Tibial artery (tissue), 4 donors: ENCODE measurements at regions not wholly inside any gene's neighbourhood (a gene's known extent, or its start where the extent isn't known, plus 50 kb on each side); places are given as distances from the start of the nearest gene placed in this dataset.

Experiments
- DNase-seq, 2 donors: peaks; one replicate each; pipeline ENCODE4 v3.0.0-alpha.2; 2019
- H3K27ac ChIP-seq, 2 donors: fragments of 200-600 bp; sonication (generic) in 1 of 2; 1 replicate in 1 of 2; 2 replicates in 1 of 2; pipeline ENCODE4 v1.5.1; 2018 to 2019; ENCODE audit warnings: mild to moderate bottlenecking in 1 of 2
- H3K27me3 ChIP-seq, 2 donors: fragments of 200-600 bp; sonication (generic) in 1 of 2; one replicate each; pipeline versions ENCODE4 v1.5.1 to v1.6.0; 2016 to 2019
- H3K36me3 ChIP-seq, 3 donors: fragments of 200-600 bp; sonication (generic) in 2 of 3; one replicate each; pipeline ENCODE4 v1.5.1; 2016 to 2019; ENCODE audit warnings: mild to moderate bottlenecking in 2 of 3
- H3K4me1 ChIP-seq, 4 donors: fragments of 200-600 bp; sonication (generic) in 2 of 4; 1 replicate in 3 of 4; 2 replicates in 1 of 4; pipeline ENCODE4 v1.5.1; 2016 to 2019
- H3K4me3 ChIP-seq, 2 donors: fragments of 200-600 bp; sonication (generic) in 1 of 2; 1 replicate in 1 of 2; 2 replicates in 1 of 2; pipeline ENCODE4 v1.5.1; 2018 to 2019; ENCODE audit warnings: mild to moderate bottlenecking in 2 of 2
- H3K9me3 ChIP-seq, 3 donors: fragments of 200-600 bp; sonication (generic) in 1 of 3; one replicate each; pipeline ENCODE4 v1.5.1; 2016 to 2019
- intact Hi-C: fragments of 100-400 bp; cut with DNase I; formaldehyde crosslinking; loops from one replicate; pipeline ENCODE4 v1.15.0; 2023; ENCODE audit warnings: low total_unique reads
- TF ChIP-seq, protein P1 (sequence below), 2 experiments: fragments of 200-600 bp in 1 of 2; fragments of 450-650 bp in 1 of 2; IDR thresholded peaks; one replicate each; pipeline ENCODE4 v1.5.1; 2017 to 2019; ENCODE audit warnings: antibody characterized with exemption in 2 of 2, mild to moderate bottlenecking in 1 of 2, moderate library complexity in 1 of 2

- DNase-seq: no peak
- no peaks in the 10 kb centered on the region for H3K36me3 ChIP-seq
- TF ChIP-seq, protein P1, sequence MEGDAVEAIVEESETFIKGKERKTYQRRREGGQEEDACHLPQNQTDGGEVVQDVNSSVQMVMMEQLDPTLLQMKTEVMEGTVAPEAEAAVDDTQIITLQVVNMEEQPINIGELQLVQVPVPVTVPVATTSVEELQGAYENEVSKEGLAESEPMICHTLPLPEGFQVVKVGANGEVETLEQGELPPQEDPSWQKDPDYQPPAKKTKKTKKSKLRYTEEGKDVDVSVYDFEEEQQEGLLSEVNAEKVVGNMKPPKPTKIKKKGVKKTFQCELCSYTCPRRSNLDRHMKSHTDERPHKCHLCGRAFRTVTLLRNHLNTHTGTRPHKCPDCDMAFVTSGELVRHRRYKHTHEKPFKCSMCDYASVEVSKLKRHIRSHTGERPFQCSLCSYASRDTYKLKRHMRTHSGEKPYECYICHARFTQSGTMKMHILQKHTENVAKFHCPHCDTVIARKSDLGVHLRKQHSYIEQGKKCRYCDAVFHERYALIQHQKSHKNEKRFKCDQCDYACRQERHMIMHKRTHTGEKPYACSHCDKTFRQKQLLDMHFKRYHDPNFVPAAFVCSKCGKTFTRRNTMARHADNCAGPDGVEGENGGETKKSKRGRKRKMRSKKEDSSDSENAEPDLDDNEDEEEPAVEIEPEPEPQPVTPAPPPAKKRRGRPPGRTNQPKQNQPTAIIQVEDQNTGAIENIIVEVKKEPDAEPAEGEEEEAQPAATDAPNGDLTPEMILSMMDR (IDR thresholded peaks at IDR 0.05): no peak
- no peaks in the 10 kb centered on the region for H3K9me3 ChIP-seq
- H3K4me3 ChIP-seq: no peak overlapping the region
- no peak overlapping the region for H3K27ac ChIP-seq
- peaks cover 0 to 9% (median 0%) of the 10 kb centered on the region in 4 donors for H3K4me1 ChIP-seq
- H3K27me3 ChIP-seq: no peaks in the 10 kb centered on the region
- intact Hi-C loops: no loop called here
Observed at GRCh38 chr17:69764146-69764545, 310.9 kb upstream of the KCNJ16 start.

- Histone ChIP-seq H3K4me1 (peaks cover 0 to 6% (median 0%) of the 10 kb centered on the region in 4 donors), H3K9me3 (no peaks in the 10 kb centered on the region), H3K4me3 (no peak overlapping the region), H3K27ac (no peak overlapping the region), H3K36me3 (no peaks in the 10 kb centered on the region), H3K27me3 (no peaks in the 10 kb centered on the region)
- TF ChIP-seq, protein P1 (IDR thresholded peaks at IDR 0.05): no peak
- no peak for DNase-seq
- intact Hi-C loops: no loop called here
Observed at GRCh38 chr17:69769050-69769449, 306.0 kb upstream of the KCNJ16 start.

- DNase-seq: no peak
- TF ChIP-seq, protein P1 (IDR thresholded peaks at IDR 0.05): no peak
- H3K27me3 ChIP-seq: no peaks in the 10 kb centered on the region
- H3K4me3 ChIP-seq: no peak overlapping the region
- no peak overlapping the region for H3K27ac ChIP-seq
- H3K4me1 ChIP-seq: peaks cover 0 to 6% (median 0%) of the 10 kb centered on the region in 4 donors
- H3K36me3 ChIP-seq: no peaks in the 10 kb centered on the region
- H3K9me3 ChIP-seq: no peaks in the 10 kb centered on the region
- intact Hi-C loops: no loop called here
Observed at GRCh38 chr17:69773081-69773480, 301.9 kb upstream of the KCNJ16 start.

GRCh38 chr17:69779378-69780214 lies 295.4 kb upstream of the KCNJ16 start:
- H3K4me3 ChIP-seq: no peak overlapping the region
- TF ChIP-seq, protein P1 (IDR thresholded peaks at IDR 0.05): no peak
- no peaks in the 10 kb centered on the region for H3K9me3 ChIP-seq
- DNase-seq: no peak
- intact Hi-C loops: no loop called here
- no peaks in the 10 kb centered on the region for H3K36me3 ChIP-seq
- H3K4me1 ChIP-seq: no peaks in the 10 kb centered on the region
- no peak overlapping the region for H3K27ac ChIP-seq
- H3K27me3 ChIP-seq: no peaks in the 10 kb centered on the region

DNA sequence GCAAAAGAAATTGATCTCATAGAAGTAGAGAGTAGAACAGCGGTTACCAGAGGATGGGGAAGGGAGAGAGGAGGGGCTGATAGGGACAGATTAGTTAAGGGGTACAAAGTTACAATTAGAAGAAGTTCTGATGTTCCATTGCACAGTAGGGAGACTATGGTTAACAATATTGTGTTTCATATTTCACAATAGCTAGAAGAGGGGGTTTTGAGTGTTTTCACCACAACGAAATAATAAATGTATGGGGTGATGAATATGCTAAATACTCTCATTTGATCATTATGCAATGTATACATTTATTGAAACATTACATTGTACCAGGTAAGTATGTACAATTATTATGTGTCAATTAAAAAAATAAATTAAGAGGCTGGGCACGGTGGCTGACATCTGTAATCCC lies 291.2 kb upstream of the KCNJ16 start:
- TF ChIP-seq, protein P1 (IDR thresholded peaks at IDR 0.05): no peak
- Histone ChIP-seq H3K9me3 (no peaks in the 10 kb centered on the region), H3K27ac (no peak overlapping the region), H3K36me3 (no peaks in the 10 kb centered on the region), H3K4me3 (no peak overlapping the region), H3K4me1 (no peaks in the 10 kb centered on the region), H3K27me3 (no peaks in the 10 kb centered on the region)
- intact Hi-C loops: no loop called here
- no peak for DNase-seq
